Mesendoderm (in vitro differentiated cells): ENCODE measurements at regions not wholly inside any gene's neighbourhood (a gene's known extent, or its start where the extent isn't known, plus 50 kb on each side); places are given as distances from the start of the nearest gene placed in this dataset.

Experiments
- DNase-seq: peaks from one replicate; pipeline ENCODE4 v3.0.0; 2013
- H2AK5ac ChIP-seq: 2 replicates; pipeline ENCODE4 v1.6.1; 2013; ENCODE audit warnings: low read length, inconsistent platforms
- H2BK120ac ChIP-seq: 2 replicates; pipeline ENCODE4 v1.6.1; 2013; ENCODE audit warnings: low read depth, mild to moderate bottlenecking, low read length, moderate library complexity, mixed read lengths
- H2BK15ac ChIP-seq: replicated peaks from 2 replicates; pipeline ENCODE4 v1.6.1; 2013; ENCODE audit warnings: low read depth, mild to moderate bottlenecking, moderate library complexity
- H2BK5ac ChIP-seq: 2 replicates; pipeline ENCODE4 v1.6.1; 2013; ENCODE audit warnings: low read length, inconsistent platforms
- H3K18ac ChIP-seq: 2 replicates; pipeline ENCODE4 v1.6.1; 2013; ENCODE audit warnings: mild to moderate bottlenecking, low read length, mixed read lengths
- H3K23ac ChIP-seq: one replicate; pipeline ENCODE4 v1.6.1; 2013; ENCODE audit warnings: low read length
- H3K27ac ChIP-seq: 2 replicates; pipeline ENCODE4 v1.5.1; 2013; ENCODE audit warnings: low read depth, mild to moderate bottlenecking, inconsistent platforms, low read length, moderate library complexity
- H3K27me3 ChIP-seq: 2 replicates; pipeline ENCODE4 v1.6.1; 2013; ENCODE audit warnings: low read length, control low read depth, mild to moderate bottlenecking, inconsistent platforms; ENCODE audit not compliant: insufficient read depth, poor library complexity
- H3K36me3 ChIP-seq: 2 replicates; pipeline ENCODE4 v1.6.1; 2013; ENCODE audit warnings: low read length, inconsistent platforms; ENCODE audit not compliant: control insufficient read depth, insufficient read depth
- H3K4ac ChIP-seq: one replicate; pipeline ENCODE4 v1.6.1; 2013; ENCODE audit warnings: low read depth, mild to moderate bottlenecking, low read length, moderate library complexity
- H3K4me1 ChIP-seq: 2 replicates; pipeline ENCODE4 v1.6.1; 2013; ENCODE audit warnings: low read depth, low read length, inconsistent platforms; ENCODE audit not compliant: control insufficient read depth
- H3K4me2 ChIP-seq: 2 replicates; pipeline ENCODE4 v1.6.1; 2013; ENCODE audit warnings: low read length
- H3K4me3 ChIP-seq: 2 replicates; pipeline ENCODE4 v1.5.1; 2013; ENCODE audit warnings: mild to moderate bottlenecking, low read length
- H3K56ac ChIP-seq: one replicate; pipeline ENCODE4 v1.6.1; 2013; ENCODE audit warnings: low read length
- H3K79me1 ChIP-seq: 2 replicates; pipeline ENCODE4 v1.6.1; 2013; ENCODE audit warnings: low read length, inconsistent platforms
- H3K79me2 ChIP-seq: 2 replicates; pipeline ENCODE4 v1.6.1; 2013; ENCODE audit warnings: mild to moderate bottlenecking, low read length; ENCODE audit not compliant: control insufficient read depth, insufficient read depth
- H3K9ac ChIP-seq: 2 replicates; pipeline ENCODE4 v1.6.1; 2013; ENCODE audit warnings: low read length, inconsistent platforms
- H4K5ac ChIP-seq: one replicate; pipeline ENCODE4 v1.6.1; 2013; ENCODE audit warnings: low read length
- H4K8ac ChIP-seq: one replicate; pipeline ENCODE4 v1.6.1; 2013; ENCODE audit warnings: low read depth, mild to moderate bottlenecking, control low read depth, low read length, moderate library complexity
- WGBS: extraction: QIAGEN DNeasy Blood & Tissue Kit; methylation state at CpG from one replicate; pipeline ENCODE4 v1.1.7; 2013; ENCODE audit warnings: low lambda C conversion rate, missing lambda C conversion rate; ENCODE audit not compliant: insufficient coverage; ENCODE audit errors: extremely low coverage; 5-methylcytosine and 5-hydroxymethylcytosine counted together

GRCh38 chr10:20970708-20971107 is 73.6 kb upstream of the NEBL start:
- Histone ChIP-seq H4K5ac (no peak overlapping the region), H3K23ac (no peak overlapping the region), H3K79me2 (no peaks in the 10 kb centered on the region), H2BK15ac (no peak overlapping the region), H3K9ac (no peak overlapping the region), H3K79me1 (no peaks in the 10 kb centered on the region), H3K56ac (no peak overlapping the region), H2AK5ac (no peak overlapping the region), H4K8ac (no peak overlapping the region), H3K4me2 (no peak overlapping the region), H3K4me1 (no peaks in the 10 kb centered on the region), H3K18ac (no peak overlapping the region), H2BK5ac (no peak overlapping the region), H3K4me3 (no peak overlapping the region), H3K4ac (no peak overlapping the region), H2BK120ac (no peak overlapping the region), H3K27ac (no peak overlapping the region), H3K36me3 (no peaks in the 10 kb centered on the region), H3K27me3 (no peaks in the 10 kb centered on the region)
- no peak for DNase-seq
- WGBS = no CpG with 5 or more reads among the region's 4 CpGs

DNA sequence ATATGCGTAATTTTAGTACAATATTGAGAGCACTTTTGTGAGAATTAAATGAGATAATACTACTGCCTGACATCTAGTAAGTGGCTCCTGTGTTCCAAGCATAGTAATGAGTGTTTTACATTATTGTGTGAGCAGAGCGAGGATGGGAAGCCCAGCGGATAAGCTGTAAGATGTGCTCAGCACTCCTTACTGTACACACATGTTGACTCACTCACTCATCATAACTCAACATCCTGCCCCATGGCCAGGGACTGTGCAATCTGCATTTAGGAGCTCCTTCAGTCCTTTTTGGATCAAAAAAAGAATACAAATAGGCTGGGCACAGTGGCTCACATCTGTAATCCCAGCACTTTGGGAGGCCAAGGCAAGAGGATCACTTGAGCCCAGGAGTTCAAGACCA is 72.9 kb upstream of the NEBL start:
- no peak for DNase-seq
- no peak overlapping the region for H3K9ac ChIP-seq
- no peaks in the 10 kb centered on the region for H3K4me1 ChIP-seq
- no peak overlapping the region for H4K5ac ChIP-seq
- no peak overlapping the region for H4K8ac ChIP-seq
- H3K18ac ChIP-seq = no peak overlapping the region
- no peak overlapping the region for H2BK5ac ChIP-seq
- H3K4me2 ChIP-seq = no peak overlapping the region
- H2BK15ac ChIP-seq = no peak overlapping the region
- no peaks in the 10 kb centered on the region for H3K79me1 ChIP-seq
- WGBS = no CpG with 5 or more reads among the region's 3 CpGs
- H3K4ac ChIP-seq = no peak overlapping the region
- no peak overlapping the region for H3K23ac ChIP-seq
- no peaks in the 10 kb centered on the region for H3K79me2 ChIP-seq
- no peak overlapping the region for H3K27ac ChIP-seq
- H3K36me3 ChIP-seq = no peaks in the 10 kb centered on the region
- no peak overlapping the region for H3K4me3 ChIP-seq
- H3K27me3 ChIP-seq = no peaks in the 10 kb centered on the region
- no peak overlapping the region for H2BK120ac ChIP-seq
- H2AK5ac ChIP-seq = no peak overlapping the region
- no peak overlapping the region for H3K56ac ChIP-seq

DNA sequence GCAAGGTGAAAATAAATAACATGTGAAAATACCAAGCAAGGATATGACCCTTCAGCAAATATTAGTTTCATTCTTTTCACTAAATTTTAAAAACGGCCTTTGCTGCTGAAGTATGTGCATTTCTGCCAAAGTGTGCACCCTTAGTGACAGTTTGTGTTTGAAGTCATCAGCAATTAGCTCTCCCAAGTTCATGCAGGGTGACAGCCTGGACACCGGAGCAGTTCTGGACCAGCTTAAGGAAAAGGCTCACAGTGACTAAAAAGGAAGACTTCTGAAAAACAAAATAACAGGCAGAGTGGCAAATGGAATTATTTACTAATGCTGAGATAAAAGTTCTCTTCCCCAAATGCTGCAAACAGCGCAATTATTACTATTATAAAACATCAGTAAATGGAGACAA is 69.3 kb upstream of the NEBL start:
- no peak overlapping the region for H3K9ac ChIP-seq

DNA sequence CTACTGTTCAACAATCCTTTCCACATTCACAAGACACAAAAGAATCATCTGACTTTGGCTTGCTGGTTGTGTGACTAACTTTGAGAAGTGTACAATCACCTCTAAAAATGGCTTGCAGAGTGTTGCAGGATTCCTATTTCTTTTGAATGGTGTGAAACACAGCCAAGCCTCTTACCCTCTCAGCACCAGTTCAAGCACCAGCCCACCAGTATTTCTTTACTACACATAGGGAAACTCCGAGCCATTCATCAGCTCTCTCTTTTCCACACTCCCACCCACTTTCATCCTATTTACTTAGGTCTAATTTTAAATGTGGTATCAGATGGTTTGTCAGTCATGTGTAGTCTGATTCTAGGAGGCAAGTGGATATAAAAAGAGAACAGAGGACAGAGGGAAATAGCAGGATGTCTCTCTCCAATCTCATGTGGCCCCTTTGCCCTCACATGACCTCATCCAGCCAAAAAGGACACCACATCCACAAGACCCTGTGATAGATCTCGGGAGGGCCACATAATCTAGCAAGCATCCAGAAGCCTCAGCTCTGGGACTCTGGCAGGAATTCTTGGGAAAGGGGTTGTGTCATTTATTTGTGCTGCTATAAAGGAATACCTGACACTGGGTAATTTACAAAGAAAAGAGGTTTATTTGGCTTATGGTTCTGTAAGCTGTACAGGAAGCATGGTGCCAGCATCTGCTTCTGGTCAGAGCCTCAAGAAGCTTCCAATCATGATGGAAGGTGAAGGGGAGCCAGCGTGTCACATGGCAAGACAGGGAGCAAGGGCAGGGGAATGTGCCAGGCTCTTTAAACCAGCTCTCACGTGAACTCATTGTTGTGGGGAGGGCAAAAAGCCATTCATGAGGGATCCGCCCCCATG is 66.8 kb upstream of the NEBL start:
- H2BK120ac ChIP-seq = no peak overlapping the region
- H3K79me2 ChIP-seq = no peaks in the 10 kb centered on the region
- no peak overlapping the region for H3K4ac ChIP-seq
- no CpG with 5 or more reads among the region's 5 CpGs for WGBS
- H3K79me1 ChIP-seq = no peaks in the 10 kb centered on the region
- no peak overlapping the region for H3K27ac ChIP-seq
- no peak overlapping the region for H3K9ac ChIP-seq
- no peak overlapping the region for H3K23ac ChIP-seq
- no peak overlapping the region for H4K5ac ChIP-seq
- no peak overlapping the region for H3K56ac ChIP-seq
- H3K27me3 ChIP-seq = no peaks in the 10 kb centered on the region
- H2AK5ac ChIP-seq = no peak overlapping the region
- H3K18ac ChIP-seq = no peak overlapping the region
- H4K8ac ChIP-seq = no peak overlapping the region
- no peak overlapping the region for H3K4me2 ChIP-seq
- no peak overlapping the region for H3K4me3 ChIP-seq
- H2BK15ac ChIP-seq = no peak overlapping the region
- H3K36me3 ChIP-seq = no peaks in the 10 kb centered on the region
- H2BK5ac ChIP-seq = no peak overlapping the region
- no peaks in the 10 kb centered on the region for H3K4me1 ChIP-seq
- no peak for DNase-seq

More for the DNA sequence above, 69.3 kb upstream of the NEBL start:
- Histone ChIP-seq H3K4me2 (no peak overlapping the region), H3K56ac (no peak overlapping the region), H3K79me2 (no peaks in the 10 kb centered on the region), H4K5ac (no peak overlapping the region), H3K79me1 (no peaks in the 10 kb centered on the region), H2BK5ac (no peak overlapping the region), H4K8ac (no peak overlapping the region), H3K4ac (no peak overlapping the region), H2AK5ac (no peak overlapping the region), H3K27me3 (no peaks in the 10 kb centered on the region), H3K36me3 (no peaks in the 10 kb centered on the region), H2BK15ac (no peak overlapping the region), H3K4me1 (no peaks in the 10 kb centered on the region), H2BK120ac (no peak overlapping the region), H3K27ac (no peak overlapping the region), H3K4me3 (no peak overlapping the region), H3K18ac (no peak overlapping the region), H3K23ac (no peak overlapping the region)
- WGBS = no CpG with 5 or more reads among the region's 3 CpGs
- DNase-seq = no peak

DNA sequence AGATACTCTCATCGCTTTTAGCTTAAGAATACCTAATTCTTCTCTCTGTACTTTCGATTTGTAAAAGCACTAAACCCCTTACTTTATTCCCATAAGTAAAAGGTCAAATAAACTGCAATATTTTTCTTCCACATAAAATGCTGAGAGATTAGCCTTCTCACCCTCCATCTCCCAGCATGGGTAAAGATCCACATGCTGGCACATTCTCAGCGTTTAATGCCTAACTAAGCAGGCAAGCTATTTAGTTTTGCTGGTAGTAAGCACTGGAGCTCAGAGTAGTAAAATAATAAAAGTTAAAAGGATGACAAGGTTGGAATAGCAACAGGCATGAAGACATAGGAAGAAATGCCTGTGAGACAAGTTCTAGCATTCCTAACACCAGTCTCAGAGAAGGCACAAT is 65.9 kb upstream of the NEBL start:
- Histone ChIP-seq H3K79me1 (no peaks in the 10 kb centered on the region), H2BK5ac (no peak overlapping the region), H3K56ac (no peak overlapping the region), H3K4me3 (no peak overlapping the region), H4K8ac (peak overlapping the region; percentile 59), H3K4me1 (no peaks in the 10 kb centered on the region), H3K18ac (no peak overlapping the region), H3K27ac (no peak overlapping the region), H3K79me2 (no peaks in the 10 kb centered on the region), H3K36me3 (no peaks in the 10 kb centered on the region), H3K4ac (no peak overlapping the region), H3K9ac (no peak overlapping the region), H2BK15ac (no peak overlapping the region), H3K23ac (no peak overlapping the region), H4K5ac (no peak overlapping the region), H2BK120ac (no peak overlapping the region), H3K4me2 (no peak overlapping the region), H3K27me3 (no peaks in the 10 kb centered on the region), H2AK5ac (no peak overlapping the region)
- no CpG with 5 or more reads among the region's 3 CpGs for WGBS
- no peak for DNase-seq

GRCh38 chr10:20962165-20962564 is 65.1 kb upstream of the NEBL start:
- WGBS = no CpG with 5 or more reads among the region's 3 CpGs
- H3K27me3 ChIP-seq = no peaks in the 10 kb centered on the region
- H3K79me1 ChIP-seq = no peaks in the 10 kb centered on the region

More at GRCh38 chr10:20962165-20962564, 65.1 kb upstream of the NEBL start:
- Histone ChIP-seq H3K4me1 (no peaks in the 10 kb centered on the region), H3K4ac (no peak overlapping the region), H2BK15ac (no peak overlapping the region), H3K4me3 (no peak overlapping the region), H4K5ac (no peak overlapping the region), H3K4me2 (no peak overlapping the region), H3K9ac (no peak overlapping the region), H3K79me2 (no peaks in the 10 kb centered on the region), H3K18ac (no peak overlapping the region), H3K27ac (no peak overlapping the region), H3K23ac (no peak overlapping the region), H2BK5ac (no peak overlapping the region), H2AK5ac (no peak overlapping the region), H2BK120ac (no peak overlapping the region), H3K56ac (no peak overlapping the region), H4K8ac (no peak overlapping the region), H3K36me3 (no peaks in the 10 kb centered on the region)
- DNase-seq = no peak
